Erythroblast (primary cell): ENCODE measurements at regions not wholly inside any gene's neighbourhood (a gene's known extent, or its start where the extent isn't known, plus 50 kb on each side); places are given as distances from the start of the nearest gene placed in this dataset.

ENCODE experiments used
- DNase-seq, 2 experiments: peaks; one replicate each; lab custom pipeline; 2025; lab: John Stamatoyannopoulos, UW
- GATA1 ChIP-seq: IDR thresholded peaks from 2 replicates; pipeline ENCODE4 v1.6.1; 2011; ENCODE audit warnings: low read depth, mild to moderate bottlenecking, control low read depth, low read length, moderate library complexity
- POLR2A ChIP-seq: IDR thresholded peaks from 2 replicates; pipeline ENCODE4 v1.6.1; 2011; ENCODE audit warnings: mild to moderate bottlenecking, low read length

- DNase-seq = no peak
- TF ChIP-seq GATA1 = no peak
- TF ChIP-seq POLR2A = no peak
Measured at GRCh38 chr7:156219307-156220077, 407.2 kb upstream of the SHH start.

- TF ChIP-seq POLR2A (no peak), GATA1 (no peak)
- DNase-seq = no peak
Measured at GRCh38 chr7:156218544-156219306, 406.5 kb upstream of the SHH start.

- DNase-seq = no peak
- TF ChIP-seq GATA1 = no peak
- TF ChIP-seq POLR2A = no peak
Measured at GRCh38 chr7:156217803-156218202, 405.5 kb upstream of the SHH start.

- DNase-seq = no peak
- no peak for TF ChIP-seq POLR2A
Measured at GRCh38 chr7:156209087-156209486, 396.8 kb upstream of the SHH start.

GRCh38 chr7:156207306-156207705 is 395.0 kb upstream of the SHH start:
- no peak for TF ChIP-seq GATA1
- TF ChIP-seq POLR2A = no peak
- DNase-seq = no peak

- DNase-seq = no peak
- TF ChIP-seq GATA1 (no peak), POLR2A (no peak)
Measured at GRCh38 chr7:156206174-156206573, 393.9 kb upstream of the SHH start.

- no peak for DNase-seq
- no peak for TF ChIP-seq GATA1
- no peak for TF ChIP-seq POLR2A
Measured at GRCh38 chr7:156204820-156205219, 392.6 kb upstream of the SHH start.

GRCh38 chr7:156203923-156204322 is 391.7 kb upstream of the SHH start:
- no peak for TF ChIP-seq GATA1
- no peak for TF ChIP-seq POLR2A
- DNase-seq = no peak

- no peak for DNase-seq
- TF ChIP-seq POLR2A (no peak), GATA1 (no peak)
Measured at GRCh38 chr7:156198277-156198676, 386.0 kb upstream of the SHH start.

- DNase-seq = no peak
- TF ChIP-seq GATA1 = no peak
- TF ChIP-seq POLR2A = no peak
Measured at GRCh38 chr7:156196649-156197048, 384.4 kb upstream of the SHH start.

- TF ChIP-seq POLR2A (no peak), GATA1 (no peak)
- DNase-seq = no peak
Measured at GRCh38 chr7:156195276-156195675, 383.0 kb upstream of the SHH start.

- no peak for TF ChIP-seq GATA1
- TF ChIP-seq POLR2A = no peak
- DNase-seq = no peak
Measured at GRCh38 chr7:156194813-156195212, 382.6 kb upstream of the SHH start.

- no peak for TF ChIP-seq GATA1
- TF ChIP-seq POLR2A = no peak
- DNase-seq = no peak
Measured at GRCh38 chr7:156192921-156193320, 380.7 kb upstream of the SHH start.

GRCh38 chr7:156191090-156191489 is 378.8 kb upstream of the SHH start:
- TF ChIP-seq GATA1 (no peak), POLR2A (no peak)
- DNase-seq = no peak
